Loucy (cell line): ENCODE measurements at regions not wholly inside any gene's neighbourhood (a gene's known extent, or its start where the extent isn't known, plus 50 kb on each side); places are given as distances from the start of the nearest gene placed in this dataset.

ENCODE experiments used
- H2AFZ ChIP-seq: fragments of 200-600 bp; sonication (generic); 2 replicates; pipeline ENCODE4 v1.6.0; 2016; ENCODE audit warnings: antibody characterized with exemption, mild to moderate bottlenecking, low read length, moderate library complexity
- H3F3A ChIP-seq: fragments of 200-600 bp; 2 replicates; pipeline ENCODE4 v1.6.0; 2016; ENCODE audit warnings: antibody characterized with exemption, low read depth, mild to moderate bottlenecking
- H3K27me3 ChIP-seq: fragments of 200-600 bp; sonication (generic); 2 replicates; pipeline ENCODE4 v1.6.1; 2014; ENCODE audit warnings: low read length, mild to moderate bottlenecking; ENCODE audit not compliant: insufficient read depth, poor library complexity, severe bottlenecking
- H3K36me3 ChIP-seq: fragments of 200-600 bp; sonication (generic); 2 replicates; pipeline ENCODE4 v1.6.1; 2016; ENCODE audit warnings: low read length; ENCODE audit not compliant: insufficient read depth
- H3K4me1 ChIP-seq: fragments of 200-600 bp; sonication (generic); 2 replicates; pipeline ENCODE4 v1.5.1; 2014; ENCODE audit warnings: low read length, mild to moderate bottlenecking; ENCODE audit not compliant: insufficient read depth, poor library complexity, severe bottlenecking
- H3K4me2 ChIP-seq: fragments of 200-600 bp; sonication (generic); 2 replicates; pipeline ENCODE4 v1.6.0; 2014; ENCODE audit warnings: antibody characterized with exemption, low read length, low read depth, mild to moderate bottlenecking; ENCODE audit not compliant: poor library complexity, severe bottlenecking
- H3K4me3 ChIP-seq: fragments of 200-600 bp; sonication (generic); 2 replicates; pipeline ENCODE4 v1.5.1; 2014; ENCODE audit warnings: low read length, mild to moderate bottlenecking, mixed read lengths; ENCODE audit not compliant: poor library complexity, severe bottlenecking
- H3K79me2 ChIP-seq: fragments of 200-600 bp; sonication (generic); 2 replicates; pipeline ENCODE4 v1.6.1; 2014; ENCODE audit warnings: low read length; ENCODE audit not compliant: insufficient read depth
- H3K9ac ChIP-seq: fragments of 200-600 bp; sonication (generic); 2 replicates; pipeline ENCODE4 v1.6.0; 2014; ENCODE audit warnings: mild to moderate bottlenecking, low read depth, low read length, moderate library complexity; ENCODE audit not compliant: poor library complexity, severe bottlenecking
- H3K9me2 ChIP-seq: fragments of 200-600 bp; sonication (generic); replicated peaks from 2 replicates; pipeline ENCODE4 v1.6.1; 2016; ENCODE audit warnings: low read depth, low read length, mixed read lengths
- H3K9me3 ChIP-seq: fragments of 200-600 bp; sonication (generic); 2 replicates; pipeline ENCODE4 v1.6.1; 2014; ENCODE audit warnings: mild to moderate bottlenecking, antibody characterized with exemption, low read length, low read depth; ENCODE audit not compliant: insufficient read depth
- H4K20me1 ChIP-seq: fragments of 200-600 bp; sonication (generic); 2 replicates; pipeline ENCODE4 v1.6.0; 2014; ENCODE audit warnings: antibody characterized with exemption, low read length, mild to moderate bottlenecking; ENCODE audit not compliant: insufficient read depth, poor library complexity, severe bottlenecking
- EZH2phosphoT487 ChIP-seq: fragments of 200-600 bp; IDR thresholded peaks from 2 replicates; pipeline ENCODE4 v1.6.1; 2018; ENCODE audit warnings: antibody characterized with exemption, mild to moderate bottlenecking, moderate library complexity, borderline replicate concordance
- TF ChIP-seq, protein P1 (sequence below): fragments of 200-600 bp; sonication (generic); conservative IDR thresholded peaks from 2 replicates; pipeline ENCODE4 v1.5.1; 2014; ENCODE audit warnings: mild to moderate bottlenecking, antibody characterized with exemption, low read length

DNA sequence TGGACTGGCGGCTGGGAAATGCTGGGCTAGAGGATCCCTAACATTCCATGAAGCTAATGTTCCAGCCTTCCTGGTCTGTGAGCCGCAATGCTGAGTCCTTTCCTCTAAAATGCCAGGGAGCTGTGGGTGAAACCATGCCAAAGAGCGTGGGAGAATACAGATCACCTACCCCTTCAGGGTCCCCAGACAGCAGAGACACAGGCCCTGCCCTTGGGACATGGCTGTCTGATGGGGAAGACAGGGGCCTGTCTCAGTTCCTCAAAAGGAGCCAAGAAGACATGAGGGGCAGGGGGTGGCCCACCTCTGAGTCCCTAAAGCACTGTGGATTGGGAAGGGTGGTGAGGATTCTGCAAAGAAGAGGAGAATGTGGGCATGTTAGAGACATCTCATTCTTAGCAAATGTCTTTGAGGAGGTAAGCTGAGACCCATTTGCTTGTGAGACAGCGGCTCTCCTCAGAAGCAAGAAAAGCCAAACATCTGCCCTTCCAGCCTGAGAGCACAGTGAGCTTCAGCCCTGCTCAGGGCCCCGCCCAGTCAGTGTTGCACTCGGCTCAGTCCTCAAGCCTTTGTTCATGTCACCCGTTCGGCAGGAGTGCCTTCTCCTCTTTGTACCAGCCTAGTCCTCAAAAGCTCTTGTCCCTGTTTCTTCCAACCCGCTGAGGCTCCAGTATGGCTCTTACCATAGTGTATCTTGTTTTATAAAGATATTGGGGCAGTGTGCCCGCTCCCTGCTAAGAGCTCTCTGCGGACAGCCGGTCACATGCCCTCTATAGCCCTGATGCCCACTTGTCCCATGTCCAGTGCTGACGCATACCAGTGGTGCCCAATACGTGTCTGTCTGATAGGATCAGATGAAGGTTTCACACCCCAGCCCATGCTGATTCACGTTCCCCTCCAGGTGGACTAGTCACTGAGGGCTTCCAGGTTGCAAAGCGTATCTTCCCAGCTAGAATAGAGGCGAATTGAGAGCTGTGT is 286.2 kb downstream of the CYP26B1 start:
- Histone ChIP-seq H3K9me3 (no peaks in the 10 kb centered on the region), H2AFZ (no peak overlapping the region), H3K27me3 (no peaks in the 10 kb centered on the region), H3K9ac (no peak overlapping the region), H3K9me2 (no peaks in the 10 kb centered on the region), H3K79me2 (no peaks in the 10 kb centered on the region), H3K4me1 (no peaks in the 10 kb centered on the region), H3K4me2 (no peak overlapping the region), H3K4me3 (no peak overlapping the region), H4K20me1 (no peaks in the 10 kb centered on the region), H3F3A (no peaks in the 10 kb centered on the region), H3K36me3 (no peaks in the 10 kb centered on the region)
- no peak for TF ChIP-seq EZH2phosphoT487

DNA sequence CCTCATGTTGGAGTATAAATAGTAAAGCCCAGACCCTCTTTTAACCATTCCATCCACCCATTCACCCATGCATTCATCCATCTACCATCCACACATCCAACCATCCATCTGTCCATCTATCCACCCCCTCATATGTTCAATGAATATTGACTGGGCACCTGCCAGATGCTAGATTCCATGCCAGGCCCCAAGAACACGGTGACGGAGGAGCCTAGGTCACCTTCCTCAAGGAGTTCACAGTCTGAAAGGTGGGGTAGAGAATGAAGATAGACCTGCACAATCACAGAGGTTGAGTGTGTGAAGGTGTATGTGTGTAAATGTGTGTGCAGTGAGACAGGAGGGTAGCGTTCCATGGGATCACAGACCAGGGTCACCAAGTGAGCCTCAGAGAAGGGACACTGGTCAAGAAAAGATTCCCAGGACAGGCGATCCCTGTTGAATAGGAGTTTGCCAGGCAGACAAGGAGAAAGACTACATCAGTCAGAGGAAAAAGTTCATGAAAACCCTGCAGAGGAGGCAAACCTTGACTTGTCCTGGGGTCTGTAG is 287.2 kb downstream of the CYP26B1 start:
- H3K4me3 ChIP-seq: no peak overlapping the region
- H3K4me2 ChIP-seq: no peak overlapping the region
- H2AFZ ChIP-seq: no peak overlapping the region
- H3K27me3 ChIP-seq: no peaks in the 10 kb centered on the region
- H3K4me1 ChIP-seq: no peaks in the 10 kb centered on the region
- H3K79me2 ChIP-seq: no peaks in the 10 kb centered on the region
- H3K9me2 ChIP-seq: no peaks in the 10 kb centered on the region
- no peak overlapping the region for H3K9ac ChIP-seq
- H3K9me3 ChIP-seq: no peaks in the 10 kb centered on the region
- H4K20me1 ChIP-seq: no peaks in the 10 kb centered on the region
- TF ChIP-seq, protein P1, sequence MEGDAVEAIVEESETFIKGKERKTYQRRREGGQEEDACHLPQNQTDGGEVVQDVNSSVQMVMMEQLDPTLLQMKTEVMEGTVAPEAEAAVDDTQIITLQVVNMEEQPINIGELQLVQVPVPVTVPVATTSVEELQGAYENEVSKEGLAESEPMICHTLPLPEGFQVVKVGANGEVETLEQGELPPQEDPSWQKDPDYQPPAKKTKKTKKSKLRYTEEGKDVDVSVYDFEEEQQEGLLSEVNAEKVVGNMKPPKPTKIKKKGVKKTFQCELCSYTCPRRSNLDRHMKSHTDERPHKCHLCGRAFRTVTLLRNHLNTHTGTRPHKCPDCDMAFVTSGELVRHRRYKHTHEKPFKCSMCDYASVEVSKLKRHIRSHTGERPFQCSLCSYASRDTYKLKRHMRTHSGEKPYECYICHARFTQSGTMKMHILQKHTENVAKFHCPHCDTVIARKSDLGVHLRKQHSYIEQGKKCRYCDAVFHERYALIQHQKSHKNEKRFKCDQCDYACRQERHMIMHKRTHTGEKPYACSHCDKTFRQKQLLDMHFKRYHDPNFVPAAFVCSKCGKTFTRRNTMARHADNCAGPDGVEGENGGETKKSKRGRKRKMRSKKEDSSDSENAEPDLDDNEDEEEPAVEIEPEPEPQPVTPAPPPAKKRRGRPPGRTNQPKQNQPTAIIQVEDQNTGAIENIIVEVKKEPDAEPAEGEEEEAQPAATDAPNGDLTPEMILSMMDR: no peak
- TF ChIP-seq EZH2phosphoT487: no peak
- no peaks in the 10 kb centered on the region for H3K36me3 ChIP-seq
- H3F3A ChIP-seq: no peaks in the 10 kb centered on the region

DNA sequence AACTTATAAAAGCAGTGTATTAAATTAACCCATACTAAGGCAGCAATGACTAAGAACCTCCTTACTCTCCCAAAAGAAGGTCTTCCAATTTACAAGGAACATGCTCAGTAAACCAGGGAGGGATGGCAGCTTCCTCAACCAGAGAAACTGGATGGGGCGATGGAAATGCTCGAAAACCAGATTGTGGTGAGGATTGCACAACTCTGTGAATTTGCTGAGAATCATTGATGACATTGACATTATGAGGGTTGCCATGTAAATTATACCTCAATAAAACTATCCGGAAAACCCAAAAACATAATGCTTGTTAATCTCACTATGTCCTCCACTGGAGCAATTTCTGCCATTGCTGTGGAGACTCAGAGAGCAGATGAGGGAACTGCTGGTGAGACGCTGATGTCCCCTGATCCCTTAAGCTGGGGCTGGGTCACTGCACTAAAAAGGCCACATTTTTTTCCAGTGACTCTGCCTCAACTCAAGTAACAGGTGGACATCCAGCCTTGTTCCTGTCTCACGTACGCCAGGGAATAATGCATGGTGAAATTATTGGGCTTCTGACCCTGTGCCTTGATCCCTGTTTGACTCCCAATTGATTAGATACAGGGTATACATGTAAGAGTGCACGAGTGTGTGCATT is 288.3 kb downstream of the CYP26B1 start:
- Histone ChIP-seq H4K20me1 (no peaks in the 10 kb centered on the region), H3K36me3 (no peaks in the 10 kb centered on the region), H2AFZ (no peak overlapping the region), H3K9me2 (no peaks in the 10 kb centered on the region), H3K79me2 (no peaks in the 10 kb centered on the region), H3K4me2 (no peak overlapping the region), H3K9me3 (no peaks in the 10 kb centered on the region), H3K27me3 (no peaks in the 10 kb centered on the region), H3K4me3 (no peak overlapping the region), H3F3A (no peaks in the 10 kb centered on the region), H3K4me1 (no peaks in the 10 kb centered on the region), H3K9ac (no peak overlapping the region)
- TF ChIP-seq, protein P1: no peak
- no peak for TF ChIP-seq EZH2phosphoT487
